ENCODE measurements at regions not wholly inside any gene's neighbourhood (a gene's known extent, or its start where the extent isn't known, plus 50 kb on each side); places are given as distances from the start of the nearest gene placed in this dataset.

DNA sequence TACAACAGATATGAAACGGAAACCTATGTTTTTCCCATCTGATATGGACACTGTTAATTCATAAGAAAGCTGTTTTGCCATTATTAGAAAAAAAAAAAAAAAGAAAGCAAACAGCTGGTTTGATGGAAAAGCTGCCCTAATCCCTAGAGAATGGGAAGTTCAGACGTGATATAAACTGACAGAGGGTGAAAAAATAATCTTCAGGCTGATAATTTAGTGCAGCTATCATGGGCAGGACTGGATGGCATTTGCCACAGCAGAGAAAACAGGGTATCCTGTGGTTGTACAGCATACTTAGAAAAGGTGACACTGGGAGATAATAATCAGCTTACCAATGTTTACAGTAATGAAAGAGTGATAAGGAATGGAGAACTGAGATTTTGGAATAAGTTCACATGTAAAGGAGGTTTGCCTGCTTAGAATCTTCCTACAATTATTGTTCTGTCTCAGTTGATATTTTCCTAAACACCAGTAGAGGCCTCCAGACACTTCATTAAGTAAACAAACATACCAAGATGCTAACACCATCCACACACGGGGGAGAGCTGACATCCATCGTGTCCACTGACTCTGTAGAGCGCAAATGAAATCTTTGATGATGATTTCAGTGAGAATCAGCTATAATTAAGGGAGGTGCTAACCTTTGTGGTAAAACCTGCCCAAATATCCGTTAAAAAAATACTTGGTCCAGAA, 211.6 kb upstream of the MMADHC start:
- TF ChIP-seq, protein P1, sequence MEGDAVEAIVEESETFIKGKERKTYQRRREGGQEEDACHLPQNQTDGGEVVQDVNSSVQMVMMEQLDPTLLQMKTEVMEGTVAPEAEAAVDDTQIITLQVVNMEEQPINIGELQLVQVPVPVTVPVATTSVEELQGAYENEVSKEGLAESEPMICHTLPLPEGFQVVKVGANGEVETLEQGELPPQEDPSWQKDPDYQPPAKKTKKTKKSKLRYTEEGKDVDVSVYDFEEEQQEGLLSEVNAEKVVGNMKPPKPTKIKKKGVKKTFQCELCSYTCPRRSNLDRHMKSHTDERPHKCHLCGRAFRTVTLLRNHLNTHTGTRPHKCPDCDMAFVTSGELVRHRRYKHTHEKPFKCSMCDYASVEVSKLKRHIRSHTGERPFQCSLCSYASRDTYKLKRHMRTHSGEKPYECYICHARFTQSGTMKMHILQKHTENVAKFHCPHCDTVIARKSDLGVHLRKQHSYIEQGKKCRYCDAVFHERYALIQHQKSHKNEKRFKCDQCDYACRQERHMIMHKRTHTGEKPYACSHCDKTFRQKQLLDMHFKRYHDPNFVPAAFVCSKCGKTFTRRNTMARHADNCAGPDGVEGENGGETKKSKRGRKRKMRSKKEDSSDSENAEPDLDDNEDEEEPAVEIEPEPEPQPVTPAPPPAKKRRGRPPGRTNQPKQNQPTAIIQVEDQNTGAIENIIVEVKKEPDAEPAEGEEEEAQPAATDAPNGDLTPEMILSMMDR (IDR thresholded peaks at IDR 0.05; ENCODE audit: insufficient read depth, low read length, poor library complexity, severe bottlenecking), result peak; percentile 29
- H3K4me3 ChIP-seq (replicated peaks; ENCODE audit: low read depth, low read length), result no peak overlapping the region
- no peak for DNase-seq (ENCODE audit: extremely low read depth, insufficient read length)
- H3K27me3 ChIP-seq (replicated peaks; ENCODE audit: control insufficient read depth, insufficient read depth, low read length), result no peaks in the 10 kb centered on the region
- no peaks in the 10 kb centered on the region for H3K36me3 ChIP-seq (ENCODE audit: control insufficient read depth, insufficient read depth, low read length)

DNA sequence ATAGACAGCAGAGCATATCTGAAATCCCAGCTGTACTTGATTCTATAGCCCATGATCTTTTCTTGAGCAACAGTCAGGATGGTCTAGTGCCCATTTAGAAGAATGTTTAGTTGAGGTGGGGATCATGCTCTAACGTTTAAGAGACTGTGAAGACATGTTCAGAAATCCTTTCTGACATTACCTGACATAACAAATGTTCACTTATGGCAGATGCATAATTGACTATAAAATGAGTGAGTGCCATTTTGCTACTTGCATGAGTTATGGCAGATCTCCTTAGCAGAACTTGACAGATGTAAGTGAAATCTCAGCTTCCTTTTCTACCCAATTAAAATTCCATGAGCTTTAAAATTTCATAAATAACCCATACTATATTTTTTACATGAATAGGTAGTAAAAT, 209.5 kb upstream of the MMADHC start:
- TF ChIP-seq, protein P1 (IDR thresholded peaks at IDR 0.05; ENCODE audit: insufficient read depth, low read length, poor library complexity, severe bottlenecking), result no peak
- H3K4me3 ChIP-seq (replicated peaks; ENCODE audit: low read depth, low read length), result no peak overlapping the region
- H3K36me3 ChIP-seq (ENCODE audit: control insufficient read depth, insufficient read depth, low read length), result no peaks in the 10 kb centered on the region
- no peaks in the 10 kb centered on the region for H3K27me3 ChIP-seq (replicated peaks; ENCODE audit: control insufficient read depth, insufficient read depth, low read length)
- no peak for DNase-seq (ENCODE audit: extremely low read depth, insufficient read length)

DNA sequence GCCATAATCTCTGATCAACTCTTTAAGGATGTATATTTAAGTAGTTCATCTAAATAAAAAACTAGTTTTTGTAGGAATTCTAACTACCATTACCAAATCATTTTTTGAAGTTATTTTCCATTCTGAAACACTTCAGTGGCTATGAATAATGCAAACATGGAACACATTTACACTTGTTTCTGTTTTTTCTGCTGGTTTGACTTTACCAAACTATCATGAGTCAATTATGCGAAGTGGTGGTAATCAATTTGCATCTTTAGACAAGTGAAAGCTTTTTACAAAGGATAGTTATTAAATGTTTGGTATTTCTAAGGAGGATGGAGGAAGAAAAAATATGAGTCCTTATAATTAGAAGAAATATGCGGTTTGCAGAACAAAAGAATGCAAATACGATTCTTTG, 202.0 kb upstream of the MMADHC start:
- TF ChIP-seq, protein P1 (IDR thresholded peaks at IDR 0.05; ENCODE audit: insufficient read depth, low read length, poor library complexity, severe bottlenecking), result no peak
- Histone ChIP-seq H3K4me3 (replicated peaks; ENCODE audit: low read depth, low read length) (no peak overlapping the region), H3K36me3 (ENCODE audit: control insufficient read depth, insufficient read depth, low read length) (no peaks in the 10 kb centered on the region), H3K27me3 (replicated peaks; ENCODE audit: control insufficient read depth, insufficient read depth, low read length) (no peaks in the 10 kb centered on the region)
- DNase-seq (ENCODE audit: extremely low read depth, insufficient read length), result no peak

DNA sequence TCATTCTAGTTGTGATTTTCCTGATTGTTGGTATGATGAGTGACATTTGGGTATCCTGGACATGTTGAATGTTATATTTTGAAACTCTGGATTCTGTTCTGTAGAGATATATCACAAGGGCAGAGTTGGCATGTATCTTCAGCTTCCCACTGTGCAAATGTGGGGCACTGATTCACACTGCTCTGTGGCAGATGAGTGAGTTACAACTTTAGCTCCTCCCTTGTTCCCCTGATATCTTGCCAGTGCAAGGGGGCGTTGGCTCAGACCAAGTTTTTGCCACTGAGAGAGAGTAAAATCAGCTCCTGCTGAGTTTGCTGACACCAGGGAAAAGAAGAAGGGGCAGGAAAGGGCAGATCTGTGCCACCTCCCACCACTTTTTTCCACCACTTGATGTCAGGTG, 199.6 kb upstream of the MMADHC start:
- no peak for DNase-seq (ENCODE audit: extremely low read depth, insufficient read length)
- no peaks in the 10 kb centered on the region for H3K36me3 ChIP-seq (ENCODE audit: control insufficient read depth, insufficient read depth, low read length)

DNA sequence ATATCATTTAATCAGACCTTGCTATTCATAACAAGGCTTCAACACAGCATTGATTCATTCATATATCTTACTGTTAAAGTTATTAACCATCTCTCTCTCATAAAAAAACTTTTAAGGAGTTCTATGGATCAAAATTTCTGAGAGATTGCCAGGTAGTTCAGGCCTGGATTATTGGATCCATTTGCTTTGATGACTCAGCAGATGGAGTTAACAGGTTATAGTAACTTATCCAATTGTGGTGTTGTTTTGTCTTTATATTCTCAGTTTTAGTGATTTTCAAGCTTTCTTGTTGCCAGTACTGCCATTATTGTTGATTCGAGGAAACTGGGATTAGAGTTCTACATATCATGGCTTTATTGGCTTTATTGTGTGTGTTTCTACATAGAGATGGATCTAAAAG, 195.7 kb upstream of the MMADHC start:
- H3K27me3 ChIP-seq (replicated peaks; ENCODE audit: control insufficient read depth, insufficient read depth, low read length), result no peaks in the 10 kb centered on the region
- DNase-seq (ENCODE audit: extremely low read depth, insufficient read length), result no peak
- TF ChIP-seq, protein P1 (IDR thresholded peaks at IDR 0.05; ENCODE audit: insufficient read depth, low read length, poor library complexity, severe bottlenecking), result no peak

More for the DNA sequence above, 199.6 kb upstream of the MMADHC start:
- TF ChIP-seq, protein P1 (IDR thresholded peaks at IDR 0.05; ENCODE audit: insufficient read depth, low read length, poor library complexity, severe bottlenecking), result no peak
- Histone ChIP-seq H3K27me3 (replicated peaks; ENCODE audit: control insufficient read depth, insufficient read depth, low read length) (no peaks in the 10 kb centered on the region), H3K4me3 (replicated peaks; ENCODE audit: low read depth, low read length) (no peak overlapping the region)

DNA sequence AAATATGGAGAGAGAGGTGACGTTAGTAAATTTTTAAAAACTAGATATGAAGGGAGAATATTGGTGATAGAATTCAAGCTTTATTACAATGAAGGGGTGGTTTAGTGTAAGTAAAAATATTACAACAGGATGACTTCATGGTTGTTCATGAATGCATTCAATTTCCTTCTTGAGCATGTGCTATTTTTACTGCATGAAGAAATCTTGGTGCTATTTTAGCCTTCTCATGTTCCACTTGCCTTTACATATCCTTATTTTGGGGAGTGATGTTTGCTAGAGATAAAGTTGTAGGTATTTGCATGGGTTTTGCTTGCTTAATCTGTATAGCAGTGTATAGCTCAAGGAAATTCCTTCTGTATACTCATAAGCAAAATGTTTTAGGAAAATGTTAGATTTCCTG, 195.0 kb upstream of the MMADHC start:
- DNase-seq (ENCODE audit: extremely low read depth, insufficient read length), result no peak
- TF ChIP-seq, protein P1 (IDR thresholded peaks at IDR 0.05; ENCODE audit: insufficient read depth, low read length, poor library complexity, severe bottlenecking), result no peak
- Histone ChIP-seq H3K27me3 (replicated peaks; ENCODE audit: control insufficient read depth, insufficient read depth, low read length) (no peaks in the 10 kb centered on the region), H3K36me3 (ENCODE audit: control insufficient read depth, insufficient read depth, low read length) (no peaks in the 10 kb centered on the region), H3K4me3 (replicated peaks; ENCODE audit: low read depth, low read length) (no peak overlapping the region)

More for the DNA sequence above, 195.7 kb upstream of the MMADHC start:
- H3K36me3 ChIP-seq (ENCODE audit: control insufficient read depth, insufficient read depth, low read length), result no peaks in the 10 kb centered on the region
- H3K4me3 ChIP-seq (replicated peaks; ENCODE audit: low read depth, low read length), result no peak overlapping the region
